HL-60 (cell line): ENCODE measurements at regions not wholly inside any gene's neighbourhood (a gene's known extent, or its start where the extent isn't known, plus 50 kb on each side); places are given as distances from the start of the nearest gene placed in this dataset.

Experiments
- POLR2AphosphoS5 ChIP-seq: IDR thresholded peaks from 2 replicates; pipeline ENCODE4 v1.6.1; 2012; ENCODE audit warnings: low read depth
- TF ChIP-seq, protein P1 (sequence below): IDR thresholded peaks from one replicate; pipeline ENCODE4 v1.5.1; 2011; ENCODE audit warnings: low read length, control low read depth, inconsistent platforms; ENCODE audit not compliant: insufficient read depth

DNA sequence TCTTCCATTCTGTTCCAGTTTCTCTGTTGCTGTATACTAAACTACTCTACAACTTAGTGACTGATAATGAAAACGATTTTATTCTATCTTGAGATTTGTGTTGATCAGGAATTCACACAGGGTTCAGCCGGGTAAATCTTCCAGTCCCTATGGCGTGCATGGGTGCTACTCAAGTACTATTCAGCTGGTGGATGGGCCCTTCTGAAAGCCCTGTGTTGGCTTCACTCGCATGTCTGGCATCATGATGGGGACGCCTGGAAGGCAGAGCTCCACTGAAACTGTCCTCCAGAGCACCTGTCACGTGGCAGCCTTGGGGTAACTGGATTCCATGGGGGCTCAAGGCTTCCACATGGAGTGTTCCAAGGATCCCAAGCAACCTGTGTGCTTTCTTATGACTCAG, 86.0 kb upstream of the ZMIZ1 start:
- TF ChIP-seq, protein P1, sequence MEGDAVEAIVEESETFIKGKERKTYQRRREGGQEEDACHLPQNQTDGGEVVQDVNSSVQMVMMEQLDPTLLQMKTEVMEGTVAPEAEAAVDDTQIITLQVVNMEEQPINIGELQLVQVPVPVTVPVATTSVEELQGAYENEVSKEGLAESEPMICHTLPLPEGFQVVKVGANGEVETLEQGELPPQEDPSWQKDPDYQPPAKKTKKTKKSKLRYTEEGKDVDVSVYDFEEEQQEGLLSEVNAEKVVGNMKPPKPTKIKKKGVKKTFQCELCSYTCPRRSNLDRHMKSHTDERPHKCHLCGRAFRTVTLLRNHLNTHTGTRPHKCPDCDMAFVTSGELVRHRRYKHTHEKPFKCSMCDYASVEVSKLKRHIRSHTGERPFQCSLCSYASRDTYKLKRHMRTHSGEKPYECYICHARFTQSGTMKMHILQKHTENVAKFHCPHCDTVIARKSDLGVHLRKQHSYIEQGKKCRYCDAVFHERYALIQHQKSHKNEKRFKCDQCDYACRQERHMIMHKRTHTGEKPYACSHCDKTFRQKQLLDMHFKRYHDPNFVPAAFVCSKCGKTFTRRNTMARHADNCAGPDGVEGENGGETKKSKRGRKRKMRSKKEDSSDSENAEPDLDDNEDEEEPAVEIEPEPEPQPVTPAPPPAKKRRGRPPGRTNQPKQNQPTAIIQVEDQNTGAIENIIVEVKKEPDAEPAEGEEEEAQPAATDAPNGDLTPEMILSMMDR, result no peak
- TF ChIP-seq POLR2AphosphoS5, result no peak
